Midbrain (tissue), 1 donor: ENCODE measurements at regions not wholly inside any gene's neighbourhood (a gene's known extent, or its start where the extent isn't known, plus 50 kb on each side); places are given as distances from the start of the nearest gene placed in this dataset.

Experiments used
- DNase-seq: peaks from one replicate; lab custom pipeline; 2025; lab: John Stamatoyannopoulos, UW

DNA sequence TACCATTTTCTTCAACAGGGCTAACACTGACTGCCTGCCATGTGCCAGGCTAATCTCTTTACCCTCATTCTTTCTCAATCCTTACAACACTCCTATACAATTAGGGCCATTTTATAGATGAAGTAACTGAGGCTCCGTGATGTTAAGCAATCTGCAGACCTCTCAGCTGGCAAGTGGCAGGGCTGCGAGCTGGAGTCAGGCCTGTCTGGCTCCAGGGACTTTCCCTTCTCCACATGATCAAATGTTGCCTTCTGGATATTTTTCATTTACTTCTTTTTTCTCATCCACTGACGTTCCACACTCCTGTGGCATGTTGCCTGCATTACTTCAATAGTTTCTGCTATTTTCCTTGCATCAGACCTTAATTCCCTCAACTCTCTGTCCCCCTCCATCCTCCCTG lies 55.2 kb upstream of the TAGAP start:
- DNase-seq = no peak

DNA sequence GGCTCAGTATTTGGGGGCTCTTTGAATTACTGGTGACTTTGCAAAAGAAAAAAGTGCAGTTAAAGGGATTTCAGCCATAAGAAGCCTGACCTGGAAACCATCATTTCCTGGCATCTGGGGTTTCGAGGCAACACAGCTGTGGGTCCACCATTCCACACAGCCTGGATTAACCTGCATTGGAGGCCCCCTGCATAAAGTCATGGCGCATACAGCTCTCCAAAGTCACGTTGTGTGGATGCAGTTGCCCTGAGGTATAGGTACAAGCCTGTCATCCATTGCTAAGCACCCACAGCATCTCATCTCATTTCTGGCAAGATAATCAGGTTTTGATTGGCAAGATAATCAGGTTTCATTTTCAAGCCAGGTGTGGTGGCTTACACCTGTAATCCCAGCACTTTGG lies 54.5 kb upstream of the TAGAP start:
- no peak for DNase-seq

DNA sequence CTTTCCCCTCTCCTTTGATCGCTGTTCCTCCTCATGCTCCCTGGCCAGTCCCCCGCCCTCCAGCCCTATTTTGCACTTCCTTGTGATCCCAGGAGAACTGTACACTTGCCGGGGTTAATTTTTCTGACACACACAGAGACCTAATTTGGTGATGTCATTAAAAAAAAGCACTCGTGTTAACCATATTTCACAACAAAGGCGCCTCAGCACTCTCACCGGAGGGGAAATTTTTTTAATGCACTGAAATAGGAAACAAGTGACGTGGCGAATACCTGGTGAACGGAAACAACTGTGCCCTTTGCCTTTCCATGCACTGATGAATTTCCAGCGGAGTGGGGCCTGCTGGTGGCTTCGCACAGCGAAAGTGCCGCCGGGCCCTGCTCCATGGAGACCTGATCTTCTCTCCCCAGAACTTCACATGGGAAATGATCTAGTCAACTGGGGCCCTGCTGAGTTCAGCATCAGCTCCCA lies 53.9 kb upstream of the TAGAP start:
- DNase-seq = no peak

DNA sequence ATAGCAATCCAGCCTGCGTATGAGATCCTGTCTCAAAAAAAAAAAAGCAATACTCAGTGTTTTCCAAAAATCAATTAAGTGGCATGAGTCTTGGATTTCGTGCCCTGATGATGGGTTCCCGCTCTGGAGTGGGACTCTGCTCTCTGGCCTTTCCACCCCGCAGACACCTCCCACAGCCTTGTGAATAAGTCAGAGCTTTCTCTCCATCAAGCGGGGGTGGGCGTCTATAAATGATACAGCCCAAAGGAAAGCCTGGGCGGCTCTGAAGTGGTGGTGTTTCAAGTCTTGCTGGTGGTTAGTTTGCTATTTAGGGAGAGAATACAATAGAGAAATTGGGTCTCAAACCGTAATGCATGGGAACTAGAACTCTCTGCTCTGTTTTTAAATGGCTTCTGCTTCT lies 52.5 kb upstream of the TAGAP start:
- no peak for DNase-seq

DNA sequence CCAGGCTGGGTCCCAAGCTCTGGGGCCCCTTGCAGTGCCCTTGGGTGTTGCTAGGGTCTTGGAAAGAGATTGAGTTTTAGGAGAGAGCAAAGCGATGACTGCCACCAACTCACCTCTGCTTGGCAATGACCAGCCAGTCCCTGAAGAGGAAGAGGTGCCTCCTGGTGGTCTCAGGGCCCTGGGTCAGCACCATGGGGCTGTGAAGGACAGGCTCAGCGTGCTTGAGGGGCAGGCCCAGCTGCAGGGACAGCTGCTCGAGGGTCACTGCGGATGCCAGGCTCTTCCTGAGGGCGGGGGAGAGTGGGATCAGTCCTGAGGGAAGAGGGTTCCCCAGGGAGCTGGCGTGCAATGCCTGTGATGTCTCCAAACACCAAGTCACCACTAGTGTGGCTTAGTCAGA lies 50.8 kb upstream of the TAGAP start:
- DNase-seq = no peak

DNA sequence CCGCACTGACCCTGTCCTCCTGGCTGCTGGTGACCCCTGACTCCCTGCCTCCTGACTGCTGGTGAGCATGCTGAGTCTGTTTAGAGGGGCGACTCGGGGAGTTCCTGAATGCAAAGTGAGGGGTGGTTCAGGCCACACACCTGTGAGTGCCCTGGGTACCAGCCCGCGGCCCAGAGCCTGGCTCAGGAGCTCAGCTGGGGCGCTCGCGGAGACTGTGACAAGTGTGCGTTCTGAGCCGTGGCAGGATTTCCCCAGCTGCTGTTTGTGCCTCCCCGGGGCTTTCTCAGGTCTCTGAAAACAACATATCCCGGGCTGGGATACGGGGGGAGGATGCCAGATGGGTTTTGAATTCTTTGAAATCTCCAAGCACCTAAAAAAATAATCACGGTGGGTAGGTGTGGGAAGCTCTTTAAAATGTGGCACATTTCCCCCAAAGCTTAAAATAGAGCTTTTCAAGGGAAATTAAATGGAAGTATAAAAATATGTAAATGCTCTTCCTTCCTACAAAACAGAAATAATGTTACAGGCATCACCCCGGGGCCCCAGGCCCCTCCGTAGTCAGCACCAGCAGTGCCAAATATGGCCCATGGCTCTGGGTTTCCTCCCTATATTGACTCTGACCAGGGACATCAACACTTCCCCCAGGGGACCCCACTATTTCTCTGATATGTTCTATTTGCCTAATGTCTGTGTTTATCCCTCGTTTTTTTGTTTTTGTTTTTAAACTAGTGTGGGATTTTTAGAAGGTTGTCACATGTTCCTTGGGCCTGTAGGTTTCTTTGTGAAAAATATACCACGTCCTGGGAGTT lies 49.9 kb upstream of the TAGAP start:
- DNase-seq = no peak
